H9 (cell line): ENCODE measurements at regions not wholly inside any gene's neighbourhood (a gene's known extent, or its start where the extent isn't known, plus 50 kb on each side); places are given as distances from the start of the nearest gene placed in this dataset.

Source experiments
- DNase-seq: peaks from one replicate; pipeline ENCODE4 v3.0.0-alpha.2; 2017
- H2AFZ ChIP-seq: one replicate; pipeline ENCODE4 v1.6.1; 2013; ENCODE audit warnings: mild to moderate bottlenecking, low read length, control low read depth, moderate library complexity
- H2AK5ac ChIP-seq: 2 replicates; pipeline ENCODE4 v1.6.1; 2013; ENCODE audit warnings: low read length, control low read depth, mixed read lengths; ENCODE audit not compliant: insufficient read length
- H2BK120ac ChIP-seq: one replicate; pipeline ENCODE4 v1.6.1; 2013; ENCODE audit warnings: low read depth, mild to moderate bottlenecking, low read length, control low read depth, inconsistent platforms; ENCODE audit not compliant: poor library complexity, severe bottlenecking
- H2BK12ac ChIP-seq: 2 replicates; pipeline ENCODE4 v1.6.1; 2013; ENCODE audit warnings: low read length, control low read depth, mixed read lengths, low read depth; ENCODE audit not compliant: insufficient read length
- H2BK15ac ChIP-seq: 2 replicates; pipeline ENCODE4 v1.6.1; 2013; ENCODE audit warnings: low read depth, low read length, control low read depth
- H2BK20ac ChIP-seq: one replicate; pipeline ENCODE4 v1.6.1; 2013; ENCODE audit warnings: low read depth, mild to moderate bottlenecking, low read length, control low read depth, inconsistent platforms; ENCODE audit not compliant: poor library complexity, severe bottlenecking
- H2BK5ac ChIP-seq: 2 replicates; pipeline ENCODE4 v1.6.1; 2013; ENCODE audit warnings: low read length, control low read depth, mixed read lengths; ENCODE audit not compliant: insufficient read length
- H3K14ac ChIP-seq: 2 replicates; pipeline ENCODE4 v1.6.1; 2013; ENCODE audit warnings: low read length, control low read depth; ENCODE audit not compliant: insufficient read depth
- H3K18ac ChIP-seq: 2 replicates; pipeline ENCODE4 v1.6.1; 2013; ENCODE audit warnings: low read depth, mild to moderate bottlenecking, mixed read lengths, low read length, control low read depth; ENCODE audit not compliant: insufficient read length
- H3K23ac ChIP-seq: 2 replicates; pipeline ENCODE4 v1.6.1; 2013; ENCODE audit warnings: low read length, control low read depth, mixed read lengths, low read depth; ENCODE audit not compliant: insufficient read length
- H3K23me2 ChIP-seq: 2 replicates; pipeline ENCODE4 v1.6.1; 2013; ENCODE audit warnings: low read depth, mild to moderate bottlenecking, mixed read lengths, low read length, control low read depth; ENCODE audit not compliant: insufficient read length, poor library complexity, severe bottlenecking
- H3K27ac ChIP-seq: 2 replicates; pipeline ENCODE4 v1.5.1; 2013; ENCODE audit warnings: low read length, control low read depth, mixed read lengths, low read depth; ENCODE audit not compliant: insufficient read length
- H3K27me3 ChIP-seq: 2 replicates; pipeline ENCODE4 v1.6.1; 2013; ENCODE audit warnings: low read length, control low read depth, inconsistent platforms; ENCODE audit not compliant: insufficient read depth
- H3K4ac ChIP-seq: 2 replicates; pipeline ENCODE4 v1.6.1; 2013; ENCODE audit warnings: low read depth, mild to moderate bottlenecking, control low read depth, inconsistent platforms, low read length, moderate library complexity
- H3K4me1 ChIP-seq: 2 replicates; pipeline ENCODE4 v1.6.1; 2013; ENCODE audit warnings: low read length, control low read depth, inconsistent platforms; ENCODE audit not compliant: insufficient read depth
- H3K4me2 ChIP-seq: 2 replicates; pipeline ENCODE4 v1.6.1; 2013; ENCODE audit warnings: low read length, control low read depth, mixed read lengths; ENCODE audit not compliant: insufficient read length, insufficient read depth
- H3K56ac ChIP-seq: 2 replicates; pipeline ENCODE4 v1.6.1; 2013; ENCODE audit warnings: low read depth, mild to moderate bottlenecking, mixed read lengths, low read length, control low read depth; ENCODE audit not compliant: insufficient read length
- H3K79me1 ChIP-seq: 2 replicates; pipeline ENCODE4 v1.6.1; 2013; ENCODE audit warnings: low read depth, mild to moderate bottlenecking, moderate library complexity, low read length, control low read depth, inconsistent platforms; ENCODE audit not compliant: insufficient read depth, poor library complexity, severe bottlenecking
- H3K79me2 ChIP-seq: 2 replicates; pipeline ENCODE4 v1.6.1; 2013; ENCODE audit warnings: low read length, control low read depth, inconsistent platforms; ENCODE audit not compliant: insufficient read depth
- H3K9ac ChIP-seq: 2 replicates; pipeline ENCODE4 v1.6.1; 2013; ENCODE audit warnings: low read length, control low read depth, mixed read lengths; ENCODE audit not compliant: insufficient read length; ENCODE audit errors: extremely low read depth
- H3K9me3 ChIP-seq: one replicate; pipeline ENCODE4 v1.6.1; 2013; ENCODE audit warnings: low read depth, low read length, inconsistent platforms; ENCODE audit not compliant: control insufficient read depth
- H3T11ph ChIP-seq: one replicate; pipeline ENCODE4 v1.6.1; 2013; ENCODE audit warnings: mild to moderate bottlenecking, low read length, control low read depth, inconsistent platforms
- H4K20me1 ChIP-seq: one replicate; pipeline ENCODE4 v1.6.1; 2013; ENCODE audit not compliant: control insufficient read depth, insufficient read length, insufficient read depth
- H4K5ac ChIP-seq: 2 replicates; pipeline ENCODE4 v1.6.1; 2013; ENCODE audit warnings: low read depth, mild to moderate bottlenecking, mixed read lengths, low read length, control low read depth; ENCODE audit not compliant: insufficient read length
- H4K8ac ChIP-seq: replicated peaks from 2 replicates; pipeline ENCODE4 v1.6.1; 2013; ENCODE audit warnings: low read length, control low read depth, mixed read lengths, low read depth; ENCODE audit not compliant: insufficient read length
- H4K91ac ChIP-seq: 2 replicates; pipeline ENCODE4 v1.6.1; 2013; ENCODE audit warnings: low read depth, mild to moderate bottlenecking, moderate library complexity, mixed read lengths, low read length, control low read depth; ENCODE audit not compliant: insufficient read length
- H3K27ac Mint-ChIP-seq, 3 experiments: 2 replicates in 2 of 3; 3 replicates in 1 of 3; pipeline ENCODE4 v1.8.0; 2020 to 2021; ENCODE audit warnings: mixed read lengths in 3 of 3, mild to moderate bottlenecking in 1 of 3, moderate library complexity in 1 of 3
- H3K27me3 Mint-ChIP-seq: 2 replicates; pipeline ENCODE4 v1.8.0; 2021; ENCODE audit warnings: low read depth, mild to moderate bottlenecking, moderate library complexity, mixed read lengths
- H3K36me3 Mint-ChIP-seq, 3 experiments: 2 replicates in 2 of 3; 3 replicates in 1 of 3; pipeline ENCODE4 v1.8.0; 2020 to 2021; ENCODE audit warnings: low read depth in 3 of 3, mixed read lengths in 3 of 3; ENCODE audit not compliant: insufficient read depth in 1 of 3
- H3K4me1 Mint-ChIP-seq, 2 experiments: 2 replicates each; pipeline ENCODE4 v1.8.0; 2020; ENCODE audit warnings: mixed read lengths in 2 of 2
- H3K4me3 Mint-ChIP-seq, 2 experiments: 2 replicates in 1 of 2; 3 replicates in 1 of 2; pipeline ENCODE4 v1.8.0; 2020 to 2021; ENCODE audit warnings: mild to moderate bottlenecking in 2 of 2, mixed read lengths in 2 of 2, moderate library complexity in 1 of 2
- H3K9me3 Mint-ChIP-seq, 2 experiments: 2 replicates in 1 of 2; 3 replicates in 1 of 2; pipeline ENCODE4 v1.8.0; 2020; ENCODE audit warnings: mild to moderate bottlenecking in 2 of 2, mixed read lengths in 2 of 2, moderate library complexity in 1 of 2
- WGBS: extraction: QIAGEN DNeasy Blood & Tissue Kit; methylation state at CpG from one replicate; pipeline ENCODE4 v1.1.7; 2013; ENCODE audit warnings: missing lambda C conversion rate, low lambda C conversion rate, mixed read lengths; ENCODE audit not compliant: insufficient read length; ENCODE audit errors: extremely low coverage; 5-methylcytosine and 5-hydroxymethylcytosine counted together
- TF ChIP-seq, protein P1 (sequence below): fragments of 200-600 bp; sonication (generic); conservative IDR thresholded peaks from 3 replicates; pipeline ENCODE4 v1.8.0; 2021; ENCODE audit warnings: antibody characterized with exemption, mild to moderate bottlenecking

DNA sequence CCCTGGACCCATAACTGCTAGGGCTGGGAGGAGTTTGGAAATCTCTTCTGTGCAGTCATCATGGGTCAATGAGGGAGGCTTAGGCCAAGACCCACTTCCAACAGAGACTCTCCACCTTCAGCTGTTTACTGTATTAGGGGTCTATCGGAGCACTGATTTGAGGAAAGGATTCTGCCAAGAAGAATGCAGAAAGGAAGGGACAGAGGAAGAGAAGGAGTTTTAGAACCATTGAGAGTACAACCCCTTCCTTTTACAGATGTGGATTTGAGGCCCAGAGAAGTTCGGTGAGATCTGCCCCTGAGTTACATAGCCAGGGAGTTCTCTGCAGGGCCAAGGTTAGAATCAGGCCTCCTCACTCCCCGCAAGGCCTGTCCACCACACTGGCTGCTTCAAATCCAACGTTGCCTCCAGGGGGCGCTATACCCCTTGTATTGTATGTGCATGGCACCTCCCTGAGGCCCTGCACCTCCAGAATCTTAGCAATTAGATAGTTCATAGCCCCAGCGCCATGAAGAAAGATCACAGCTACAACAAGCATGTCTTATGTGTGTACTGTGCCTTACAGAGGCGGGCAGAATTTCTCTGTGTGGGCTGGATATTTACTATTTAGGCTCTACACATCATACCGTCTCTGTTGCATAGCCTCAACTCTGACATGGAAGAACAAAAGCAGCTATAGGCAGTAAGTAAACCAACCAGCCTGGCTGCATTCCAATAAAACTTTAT lies 246.8 kb downstream of the SKIDA1 start:
- Histone ChIP-seq H2AK5ac (no peak overlapping the region), H3K4me2 (no peak overlapping the region), H2BK12ac (no peak overlapping the region), H3K79me2 (no peaks in the 10 kb centered on the region), H4K91ac (no peak overlapping the region), H3K4ac (no peak overlapping the region), H3K27ac (no peak overlapping the region), H2BK20ac (no peak overlapping the region), H3K18ac (no peak overlapping the region), H3K27me3 (no peaks in the 10 kb centered on the region), H3K9me3 (no peaks in the 10 kb centered on the region), H2BK120ac (no peak overlapping the region), H3K56ac (no peak overlapping the region), H3K4me1 (peaks cover 7% of the 10 kb centered on the region; the same call in 1 of the 2 replicates), H3K79me1 (no peaks in the 10 kb centered on the region), H3K23ac (no peak overlapping the region), H3K9ac (no peak overlapping the region), H2BK15ac (no peak overlapping the region), H3T11ph (no peak overlapping the region), H4K5ac (no peak overlapping the region), H3K14ac (no peak overlapping the region), H4K8ac (no peak overlapping the region), H2BK5ac (no peak overlapping the region), H4K20me1 (no peaks in the 10 kb centered on the region), H2AFZ (no peak overlapping the region), H3K23me2 (no peaks in the 10 kb centered on the region)
- H3K4me3 Mint-ChIP-seq, result 0 out of 5 replicates have a peak overlapping the region, but pooled peaks of 1 of the 2 experiments have one; percentile 0
- H3K27ac Mint-ChIP-seq, result peak overlapping the region in 2 of 3 experiments; percentile 39 to 45; a peak in 2 of 7 replicates
- H3K4me1 Mint-ChIP-seq, result peaks cover 36 to 44% of the 10 kb centered on the region in 2 experiments
- TF ChIP-seq, protein P1, sequence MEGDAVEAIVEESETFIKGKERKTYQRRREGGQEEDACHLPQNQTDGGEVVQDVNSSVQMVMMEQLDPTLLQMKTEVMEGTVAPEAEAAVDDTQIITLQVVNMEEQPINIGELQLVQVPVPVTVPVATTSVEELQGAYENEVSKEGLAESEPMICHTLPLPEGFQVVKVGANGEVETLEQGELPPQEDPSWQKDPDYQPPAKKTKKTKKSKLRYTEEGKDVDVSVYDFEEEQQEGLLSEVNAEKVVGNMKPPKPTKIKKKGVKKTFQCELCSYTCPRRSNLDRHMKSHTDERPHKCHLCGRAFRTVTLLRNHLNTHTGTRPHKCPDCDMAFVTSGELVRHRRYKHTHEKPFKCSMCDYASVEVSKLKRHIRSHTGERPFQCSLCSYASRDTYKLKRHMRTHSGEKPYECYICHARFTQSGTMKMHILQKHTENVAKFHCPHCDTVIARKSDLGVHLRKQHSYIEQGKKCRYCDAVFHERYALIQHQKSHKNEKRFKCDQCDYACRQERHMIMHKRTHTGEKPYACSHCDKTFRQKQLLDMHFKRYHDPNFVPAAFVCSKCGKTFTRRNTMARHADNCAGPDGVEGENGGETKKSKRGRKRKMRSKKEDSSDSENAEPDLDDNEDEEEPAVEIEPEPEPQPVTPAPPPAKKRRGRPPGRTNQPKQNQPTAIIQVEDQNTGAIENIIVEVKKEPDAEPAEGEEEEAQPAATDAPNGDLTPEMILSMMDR, result peak; percentile 95
- peaks cover 4 to 8% of the 10 kb centered on the region in 2 experiments; a peak in 4 of 5 replicates for H3K9me3 Mint-ChIP-seq
- no peaks in the 10 kb centered on the region for H3K27me3 Mint-ChIP-seq
- DNase-seq, result peak; percentile 93
- H3K36me3 Mint-ChIP-seq, result peaks cover 5 to 18% (median 16%) of the 10 kb centered on the region in 3 experiments
- no CpG with 5 or more reads among the region's 8 CpGs for WGBS
